HG03442 (cell line): ENCODE measurements at regions not wholly inside any gene's neighbourhood (a gene's known extent, or its start where the extent isn't known, plus 50 kb on each side); places are given as distances from the start of the nearest gene placed in this dataset.

Source experiments
- ATAC-seq: cut with Tn5 transposase; IDR thresholded peaks from one replicate; pipeline ENCODE4 v1.9.1; 2021; ENCODE audit warnings: mild to moderate bottlenecking, moderate library complexity; ENCODE audit not compliant: unreplicated experiment

DNA sequence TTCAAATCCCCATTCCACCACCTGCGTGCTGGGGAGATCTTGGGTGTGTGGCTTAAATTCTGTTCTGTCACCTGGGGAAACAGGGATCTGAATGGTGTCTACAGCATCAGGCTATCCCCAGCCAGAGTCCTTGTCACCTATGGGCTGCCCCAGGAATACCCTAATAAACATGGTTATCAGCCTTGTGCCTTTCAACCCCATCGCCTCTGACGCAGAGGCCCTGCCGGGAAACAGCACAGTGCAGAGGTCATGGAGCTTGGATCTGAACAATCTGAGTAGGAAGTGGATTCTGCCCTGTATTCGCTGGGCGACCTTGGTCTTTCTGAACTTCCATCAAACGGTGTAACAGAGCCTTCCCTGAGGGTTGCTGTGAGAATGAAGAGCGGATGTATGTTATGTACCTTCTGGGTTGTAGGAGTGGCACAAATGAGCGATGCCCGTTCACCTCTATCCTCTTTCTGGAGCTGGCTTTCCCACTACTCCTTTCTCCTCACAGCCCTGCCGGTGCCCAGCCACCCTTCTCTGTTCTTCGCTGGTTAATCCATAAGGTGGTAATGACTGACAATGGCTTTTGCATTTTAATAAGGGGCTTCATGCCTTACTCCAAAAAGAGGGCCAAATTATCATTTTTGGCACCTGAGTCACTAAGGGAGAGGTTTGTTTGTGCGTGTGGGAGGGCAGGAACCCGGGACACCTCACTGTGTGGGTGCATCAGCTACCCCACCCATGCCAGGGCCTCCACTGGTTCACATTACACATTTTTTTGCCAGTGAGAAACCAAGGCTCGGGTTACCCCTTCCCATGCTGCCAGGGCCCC, 256.5 kb downstream of the MYCN start:
- no peak for ATAC-seq

DNA sequence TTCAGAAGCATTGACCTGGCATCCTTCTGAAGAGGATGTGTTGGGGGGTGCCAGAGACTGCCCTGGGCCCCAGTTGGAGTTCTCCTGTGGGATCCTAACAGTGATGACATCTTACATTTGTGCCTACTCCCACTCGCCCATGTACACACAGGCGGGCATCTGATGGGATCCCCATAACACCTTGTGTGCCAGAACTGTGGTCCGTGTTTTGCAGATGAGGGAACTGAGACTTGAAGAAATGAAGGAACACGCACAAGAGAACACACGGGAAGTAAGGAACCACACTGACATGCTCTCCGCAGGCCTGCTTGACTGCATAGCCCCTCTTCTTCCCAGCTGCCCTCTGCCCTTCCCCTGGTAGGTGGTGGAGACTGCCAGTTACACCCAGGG, 255.3 kb downstream of the MYCN start:
- ATAC-seq: no peak

DNA sequence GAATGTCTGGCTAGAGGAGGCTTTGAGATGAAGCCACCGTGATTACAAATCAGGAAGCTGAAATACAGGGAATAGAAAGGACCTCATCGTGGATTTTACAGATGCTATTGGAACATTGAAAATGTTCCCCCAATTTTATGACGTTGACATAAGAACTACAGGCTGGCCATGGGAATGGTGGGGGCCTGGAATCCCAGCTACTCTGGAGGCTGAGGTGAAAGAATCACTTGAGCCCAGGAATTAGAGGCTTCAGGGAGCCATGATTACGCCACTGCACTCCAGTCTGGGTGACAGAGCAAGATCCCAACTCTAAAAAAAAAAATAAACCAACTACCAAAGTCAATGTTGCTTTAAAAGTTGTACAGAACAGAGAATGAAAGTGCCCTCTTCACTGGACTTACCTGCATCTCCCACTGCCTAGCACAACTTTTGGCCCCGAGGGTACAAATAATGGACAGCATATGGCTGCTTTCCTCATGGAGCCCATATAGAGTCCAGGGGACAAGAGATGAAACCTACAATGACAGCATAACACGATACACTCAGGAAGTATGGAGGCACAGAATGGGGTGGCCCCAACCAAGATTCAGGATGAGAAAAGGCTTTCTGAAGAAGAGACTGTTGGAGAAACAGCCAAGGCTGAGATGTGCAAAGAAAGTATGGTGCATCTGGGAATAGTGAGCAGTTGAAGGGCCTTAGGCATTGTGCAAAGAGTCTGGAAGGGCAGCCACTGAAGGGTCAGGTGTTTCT, 254.8 kb downstream of the MYCN start:
- ATAC-seq: no peak

DNA sequence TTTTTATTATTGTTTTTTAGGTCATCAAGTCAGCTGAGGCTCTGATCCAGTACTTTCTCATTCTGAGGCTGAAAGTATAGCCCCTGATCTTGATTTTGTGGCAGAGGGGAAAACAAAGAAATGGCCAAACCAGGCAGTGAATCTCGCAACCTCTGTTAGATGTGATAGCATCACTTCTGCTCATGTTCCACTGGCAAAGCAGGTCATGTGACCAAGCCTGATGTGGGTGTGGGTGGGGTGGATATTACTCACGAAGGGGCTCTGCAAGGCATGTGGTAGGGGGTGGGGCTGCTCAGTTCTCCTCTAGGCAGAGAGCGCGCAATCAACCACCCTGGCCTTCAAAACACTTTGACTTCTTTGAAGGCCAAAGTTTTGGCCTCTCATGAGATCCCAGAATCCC, 254.2 kb downstream of the MYCN start:
- ATAC-seq: no peak

DNA sequence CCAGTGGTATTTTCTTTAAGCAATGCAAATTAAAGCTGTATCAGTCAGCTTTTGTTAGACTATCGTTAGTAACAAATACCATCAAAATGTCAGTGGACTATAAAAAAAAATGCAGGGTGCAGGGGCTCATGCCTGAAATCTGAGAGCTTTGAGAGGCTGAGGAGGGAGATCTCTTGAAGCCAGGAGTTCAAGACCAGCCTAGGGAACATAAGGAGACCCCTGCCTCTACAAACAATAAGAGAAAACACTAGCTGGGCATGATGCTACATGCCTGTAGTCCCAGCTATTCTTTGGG, 253.7 kb downstream of the MYCN start:
- no peak for ATAC-seq

DNA sequence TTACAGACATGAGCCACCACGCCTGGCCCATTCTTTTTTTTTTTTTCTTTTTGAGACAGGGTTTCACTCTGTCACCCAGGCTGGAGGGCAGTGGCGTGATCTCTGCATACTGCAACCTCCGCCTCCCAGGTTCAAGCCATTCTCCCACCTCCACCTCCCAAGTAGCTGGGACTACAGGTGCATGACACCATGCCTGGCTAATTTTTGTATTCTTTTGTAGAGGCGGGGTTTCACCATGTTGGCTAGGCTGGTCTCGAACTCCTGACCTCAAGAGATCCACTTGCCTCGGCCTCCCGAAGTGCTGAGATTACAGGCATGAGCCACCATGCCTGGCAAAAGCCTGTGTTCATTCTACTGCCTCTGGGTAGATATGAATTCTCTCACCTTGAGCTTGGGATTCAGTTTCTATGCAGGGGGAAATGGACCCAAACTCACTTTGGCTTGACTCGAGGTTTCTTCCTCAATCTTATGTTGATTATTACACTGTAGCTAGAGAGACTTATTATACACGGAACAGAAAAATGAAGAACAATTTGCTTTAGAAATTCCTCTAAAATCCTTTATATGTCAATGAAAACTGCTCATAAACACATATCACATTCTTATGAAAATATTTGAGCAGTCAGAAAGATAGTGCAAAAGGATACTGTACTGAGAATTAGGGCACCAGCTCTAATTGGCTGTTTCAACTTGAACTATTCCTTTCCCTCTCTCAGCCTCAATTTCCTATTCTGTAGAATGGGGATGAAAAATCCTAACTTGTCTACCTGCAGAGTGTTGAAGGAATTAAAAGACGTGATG, 252.3 kb downstream of the MYCN start:
- no peak for ATAC-seq

DNA sequence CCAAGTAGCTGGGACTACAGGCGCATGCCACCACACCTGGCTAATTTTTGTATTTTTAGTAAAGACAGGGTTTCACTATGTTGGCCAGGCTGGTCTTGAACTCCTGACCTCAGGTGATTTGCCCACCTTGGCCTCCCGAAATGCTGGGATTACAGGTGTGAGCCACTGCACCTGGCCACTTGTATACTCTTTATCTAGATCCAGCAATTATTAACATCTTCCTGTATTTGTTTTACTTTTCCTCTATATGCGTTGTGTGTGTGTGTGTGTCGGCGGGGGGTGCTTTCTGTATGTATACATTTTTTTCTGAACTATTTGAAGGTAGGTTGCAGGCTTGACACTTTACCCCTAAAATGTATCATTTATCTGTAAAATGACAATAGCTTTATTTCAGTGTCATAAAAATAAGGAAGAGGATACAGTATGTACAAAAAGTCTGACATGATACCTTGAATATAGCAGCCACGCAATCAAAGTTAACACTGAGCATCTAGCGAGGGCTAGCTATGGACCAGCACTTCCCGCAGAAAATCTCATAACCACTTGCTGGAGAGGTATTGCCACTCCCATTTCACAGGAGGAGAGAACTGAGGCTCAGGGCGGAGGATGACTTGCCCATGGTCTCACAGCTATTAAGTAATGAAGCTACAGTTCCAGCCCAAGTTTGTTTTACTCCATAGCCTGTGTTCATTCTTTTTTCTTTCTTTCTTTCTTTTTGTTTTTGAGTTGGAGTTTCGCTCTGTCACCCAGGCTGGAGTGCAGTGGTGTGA, 251.3 kb downstream of the MYCN start:
- no peak for ATAC-seq

DNA sequence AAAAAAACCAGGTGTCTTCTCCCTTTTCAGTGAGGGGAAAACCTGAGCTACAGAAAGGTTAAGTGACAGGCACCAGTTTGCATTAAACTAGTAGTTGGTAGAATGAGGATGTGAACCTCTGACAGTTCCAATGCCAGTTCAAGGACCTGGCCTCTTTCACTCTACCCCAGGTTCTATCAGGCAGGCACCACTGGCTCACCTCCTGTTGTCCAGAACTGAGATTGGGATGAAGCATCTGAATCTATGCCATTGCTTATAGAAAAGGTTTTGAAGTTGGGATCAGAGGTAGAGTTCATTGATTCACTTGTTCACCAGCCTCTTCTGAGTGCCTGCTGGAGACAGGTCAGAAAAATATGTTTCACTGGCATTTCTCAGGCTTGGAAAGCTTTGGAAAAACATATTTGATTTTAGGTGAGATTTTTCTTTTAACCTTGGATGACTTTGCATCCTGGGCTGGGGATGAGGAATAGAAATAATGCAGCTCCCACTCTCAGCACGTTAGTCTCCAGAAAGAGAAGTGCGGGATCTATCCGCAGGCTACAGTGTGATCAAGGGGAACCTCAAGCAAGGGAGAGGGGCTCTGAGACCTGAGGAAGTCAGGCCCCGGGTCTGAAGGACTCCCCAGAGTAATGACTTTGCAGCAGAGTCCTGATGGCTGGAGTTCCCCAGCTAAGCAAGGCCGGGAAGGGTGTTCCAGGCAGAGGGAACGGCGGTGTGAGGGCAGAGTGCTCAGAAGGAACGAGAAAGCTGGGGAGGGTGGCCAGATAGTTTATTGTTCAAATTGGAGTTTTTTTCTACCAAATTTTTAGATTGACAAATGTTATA, 250.3 kb downstream of the MYCN start:
- ATAC-seq: no peak

DNA sequence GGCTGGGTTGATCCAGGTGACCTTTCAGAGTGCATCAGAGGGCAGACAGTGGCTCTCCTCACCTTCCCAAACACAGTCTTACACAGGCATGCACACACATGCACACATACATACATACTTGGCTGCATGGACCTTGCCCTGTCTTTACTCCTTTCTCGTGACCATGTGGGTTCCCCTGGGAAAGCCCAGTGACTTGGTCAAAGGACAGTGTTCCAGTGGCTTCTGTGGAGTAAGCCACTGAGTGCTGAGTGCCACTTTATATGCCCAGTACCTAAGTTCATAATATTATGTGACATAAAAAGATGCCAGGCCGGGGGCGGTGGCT, 249.4 kb downstream of the MYCN start:
- ATAC-seq: no peak

DNA sequence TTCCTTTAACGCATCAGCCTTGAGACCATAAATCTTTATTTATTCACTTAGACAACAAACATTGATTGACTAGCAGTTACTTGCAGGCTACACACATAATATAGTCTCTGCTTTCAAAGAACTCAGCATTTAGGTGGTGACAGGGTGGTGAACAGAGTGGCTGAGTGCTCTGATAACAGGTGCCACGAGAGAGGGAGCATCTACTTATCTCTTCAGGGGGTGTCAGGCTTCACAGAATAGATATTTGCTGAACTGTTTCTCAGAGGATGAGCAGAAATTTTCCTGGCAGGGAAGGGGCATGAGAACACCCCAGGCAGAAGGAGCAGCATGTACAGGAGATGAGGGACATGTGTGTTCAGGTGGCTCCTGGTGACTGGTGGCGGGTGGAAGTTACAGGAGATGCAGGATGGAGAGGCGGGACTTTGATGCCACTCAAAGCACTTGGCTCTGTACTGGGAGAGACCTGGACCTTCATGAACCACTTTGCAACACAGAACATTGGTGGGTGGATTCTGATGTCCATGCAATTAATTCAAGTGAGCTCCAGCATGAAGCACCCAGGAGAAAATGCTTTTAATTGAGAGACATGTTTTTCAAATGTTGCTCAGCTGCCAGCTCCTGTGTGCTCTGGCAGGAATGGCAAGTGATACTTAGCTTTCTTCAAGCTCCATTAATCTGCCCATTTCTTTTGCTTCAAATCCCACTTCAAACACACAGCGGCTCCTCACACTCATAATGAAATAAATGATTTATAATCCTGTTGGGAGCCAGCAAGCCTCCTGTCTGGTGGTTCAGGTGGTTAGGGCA, 248.9 kb downstream of the MYCN start:
- no peak for ATAC-seq

DNA sequence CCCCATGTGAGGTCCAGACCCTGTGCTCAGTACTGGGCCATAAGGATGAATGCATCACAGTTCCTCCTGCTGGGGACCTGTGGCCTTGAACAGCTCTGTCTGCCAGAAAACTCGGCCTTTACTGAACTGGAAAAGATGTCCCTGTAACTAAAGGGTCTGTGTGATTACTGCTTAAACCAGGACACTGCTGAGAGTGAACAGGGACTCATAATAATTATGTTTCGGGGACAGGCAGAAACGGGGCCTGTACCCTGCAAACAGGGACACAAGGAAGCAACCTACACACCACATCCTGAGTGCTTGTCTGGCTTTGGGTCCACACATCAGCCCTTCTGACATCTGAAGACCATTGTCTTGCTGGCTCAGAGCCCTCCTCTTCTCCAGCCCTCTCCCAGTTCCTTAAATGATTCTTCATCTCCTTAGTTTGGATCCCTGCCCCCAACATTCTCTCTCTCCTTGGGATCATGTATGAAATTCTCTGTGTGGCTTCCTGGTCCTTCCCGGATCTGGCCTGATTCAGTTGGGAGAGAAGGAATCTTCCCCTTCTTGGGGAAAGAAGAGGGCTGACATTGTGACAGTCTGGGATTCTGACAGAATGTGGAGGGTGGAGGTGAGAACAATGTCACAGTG, 248.0 kb downstream of the MYCN start:
- no peak for ATAC-seq

DNA sequence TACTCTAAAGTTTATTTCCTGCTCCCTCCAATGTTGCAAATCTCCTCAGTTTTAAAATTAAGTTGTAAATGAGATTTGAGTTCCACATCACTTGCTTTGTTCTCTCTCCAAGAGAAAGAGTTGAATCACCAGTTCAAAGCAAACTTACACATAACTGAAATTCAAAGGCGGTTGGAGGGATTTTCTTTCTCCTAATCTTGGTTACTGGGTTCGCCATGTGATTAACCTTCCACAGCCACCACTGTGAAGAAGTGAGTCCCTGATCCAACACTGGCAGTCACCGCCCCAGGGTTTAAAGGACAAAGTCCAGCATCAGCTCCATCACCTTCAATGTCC, 247.1 kb downstream of the MYCN start:
- ATAC-seq: no peak

DNA sequence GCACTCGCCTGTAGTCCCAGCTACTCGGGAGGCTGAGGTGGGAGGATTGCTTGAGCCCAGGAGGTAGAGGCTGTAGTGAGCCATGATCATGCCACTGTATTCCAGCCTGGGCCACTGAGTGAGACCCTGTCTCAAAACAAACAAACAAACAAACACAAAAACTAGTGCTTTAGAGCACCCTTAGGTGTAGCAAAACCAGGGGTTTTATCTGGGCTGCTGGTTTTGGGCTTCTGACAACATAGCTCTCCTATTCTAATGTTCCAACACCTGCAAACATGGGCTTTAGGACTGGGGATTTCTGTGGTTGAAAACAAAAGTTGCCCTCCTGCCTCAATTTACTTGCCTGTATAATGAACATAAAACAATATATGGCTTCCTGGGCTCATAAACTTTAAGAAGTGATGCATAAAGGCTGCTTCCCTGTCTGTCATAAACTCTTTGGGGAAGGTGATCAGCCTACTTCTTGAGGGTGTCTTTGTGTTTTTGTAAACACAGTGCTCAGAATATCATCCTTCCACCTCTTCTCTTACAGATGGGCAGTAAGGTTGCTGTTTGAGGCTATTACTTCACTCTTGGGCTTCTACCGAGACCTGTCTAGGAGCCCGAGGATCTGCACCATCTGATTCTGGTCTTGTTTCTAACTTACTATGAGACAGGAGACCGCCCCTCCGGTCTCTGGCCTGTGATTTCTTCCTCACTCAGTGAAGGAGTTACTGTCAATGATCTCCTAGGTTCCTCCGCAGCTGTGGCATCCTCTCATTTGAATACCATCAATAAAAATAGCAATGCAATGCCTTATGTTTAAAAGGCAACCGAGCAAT, 246.5 kb downstream of the MYCN start:
- no peak for ATAC-seq

DNA sequence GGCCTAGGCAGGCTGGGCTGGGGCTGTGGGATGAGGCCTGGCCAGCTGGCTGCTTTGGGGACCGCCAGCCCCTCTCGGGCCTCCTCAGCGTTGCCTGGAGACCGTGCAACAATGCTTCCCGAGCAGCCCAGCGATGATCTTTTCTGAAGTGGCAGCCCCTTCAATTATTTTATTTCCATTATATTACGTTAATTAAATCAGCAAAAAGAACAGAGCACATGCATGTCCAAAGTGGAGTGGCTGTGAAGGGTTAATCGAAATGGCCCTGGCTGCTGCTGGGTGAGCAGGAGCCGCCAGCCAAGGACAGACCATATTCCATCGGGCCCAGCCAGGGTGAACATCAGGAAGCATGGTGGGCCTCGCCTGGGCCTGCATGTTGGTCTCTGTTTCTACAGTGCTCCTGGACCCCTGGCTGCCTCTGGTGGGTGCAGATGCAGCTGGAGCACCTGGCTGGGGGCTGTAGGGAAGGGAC, 245.5 kb downstream of the MYCN start:
- ATAC-seq: no peak

DNA sequence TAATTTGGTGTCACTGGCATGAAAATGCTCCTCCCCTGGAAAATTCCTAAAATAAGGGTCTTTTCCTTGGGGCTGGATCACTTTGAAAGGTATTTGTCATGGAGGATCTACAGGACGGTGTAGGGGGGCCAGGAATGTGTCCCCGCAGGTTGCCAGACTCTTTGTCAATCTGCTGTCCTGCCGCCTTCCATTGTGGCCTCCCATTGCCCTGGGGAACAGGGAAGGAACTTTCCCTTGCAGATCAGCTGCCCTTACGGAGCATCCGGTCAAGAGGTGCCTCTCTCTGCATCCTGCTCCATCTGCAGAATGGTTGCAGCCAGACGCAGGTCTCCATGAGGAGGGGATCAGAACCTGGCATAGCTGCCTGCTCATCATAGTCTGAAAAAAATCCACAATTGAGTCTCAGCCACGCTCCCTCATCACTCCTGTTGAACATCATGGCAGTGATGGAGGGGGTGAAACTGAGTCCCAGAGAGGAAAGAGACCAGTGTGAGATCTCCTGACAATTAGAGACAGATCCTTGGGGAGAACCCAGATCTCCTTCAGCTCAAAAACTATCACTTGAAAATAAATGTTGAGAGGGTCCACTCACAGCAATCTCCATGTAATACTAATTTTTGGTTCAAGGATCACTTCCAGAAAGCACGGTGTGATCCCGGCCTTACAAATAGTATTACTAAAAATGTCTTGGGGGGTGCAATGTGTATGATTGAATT, 244.8 kb downstream of the MYCN start:
- no peak for ATAC-seq

DNA sequence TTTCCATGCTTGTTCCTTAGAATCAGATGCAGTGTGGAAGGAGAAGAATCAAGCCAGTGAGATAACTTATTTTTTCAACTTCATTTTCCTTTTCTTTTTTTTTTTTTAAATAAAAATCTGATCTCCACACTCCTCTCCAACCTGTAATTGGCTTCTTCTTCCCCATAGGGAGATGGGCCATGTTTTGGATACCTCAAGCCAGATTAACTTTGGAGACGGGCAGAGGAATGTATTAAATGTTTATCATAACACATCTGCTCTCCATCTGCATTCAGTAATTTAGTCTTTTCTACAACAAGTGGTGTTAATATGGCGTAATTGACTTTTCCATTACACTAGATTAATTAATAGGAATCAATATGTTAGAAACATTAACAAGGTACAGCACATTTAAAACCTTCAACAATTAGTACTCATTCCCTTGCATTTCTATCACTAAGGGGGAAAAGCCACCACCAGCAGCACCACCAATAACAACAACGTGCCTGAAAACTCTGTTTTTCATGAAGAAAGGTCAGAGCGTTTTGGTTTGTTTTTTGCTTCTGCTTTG, 244.1 kb downstream of the MYCN start:
- no peak for ATAC-seq

DNA sequence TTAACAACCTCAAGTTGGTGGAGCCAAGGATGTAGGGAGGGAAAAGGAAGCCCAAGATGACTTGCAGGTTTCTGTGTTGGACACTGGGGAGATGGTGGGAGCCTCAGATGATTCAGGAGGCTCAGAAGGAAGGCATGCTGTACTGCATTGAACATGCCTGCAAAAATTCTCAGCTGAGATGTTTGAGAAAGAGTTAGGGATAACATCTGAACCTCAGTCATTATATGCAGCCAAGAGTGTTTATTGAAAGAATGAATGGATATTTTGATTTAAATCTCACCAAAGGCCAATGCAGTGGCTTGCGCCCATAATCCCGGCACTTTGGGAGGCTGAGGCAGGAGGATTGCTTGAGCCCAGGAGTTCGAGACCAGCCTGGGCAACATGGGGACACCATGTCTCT, 243.0 kb downstream of the MYCN start:
- no peak for ATAC-seq
